Astrocyte of the cerebellum (primary cell): ENCODE measurements at regions not wholly inside any gene's neighbourhood (a gene's known extent, or its start where the extent isn't known, plus 50 kb on each side); places are given as distances from the start of the nearest gene placed in this dataset.

Experiments used
- DNase-seq: peaks from one replicate; pipeline ENCODE4 v3.0.0-alpha.2; 2011; ENCODE audit warnings: low read depth
- H3K4me3 ChIP-seq: 2 replicates; pipeline ENCODE4 v1.5.1; 2011; ENCODE audit warnings: mild to moderate bottlenecking, low read depth, low read length, moderate library complexity
- in situ Hi-C: cut with HindIII; loops from 2 replicates; pipeline ENCODE4 v1.10.0; 2017; ENCODE audit warnings: low sequenced_read_pairs
- TF ChIP-seq, protein P1 (sequence below): IDR thresholded peaks from 2 replicates; pipeline ENCODE4 v1.5.1; 2012; ENCODE audit warnings: low read length, low read depth, moderate library complexity, mild to moderate bottlenecking; ENCODE audit errors: missing control alignments

DNA sequence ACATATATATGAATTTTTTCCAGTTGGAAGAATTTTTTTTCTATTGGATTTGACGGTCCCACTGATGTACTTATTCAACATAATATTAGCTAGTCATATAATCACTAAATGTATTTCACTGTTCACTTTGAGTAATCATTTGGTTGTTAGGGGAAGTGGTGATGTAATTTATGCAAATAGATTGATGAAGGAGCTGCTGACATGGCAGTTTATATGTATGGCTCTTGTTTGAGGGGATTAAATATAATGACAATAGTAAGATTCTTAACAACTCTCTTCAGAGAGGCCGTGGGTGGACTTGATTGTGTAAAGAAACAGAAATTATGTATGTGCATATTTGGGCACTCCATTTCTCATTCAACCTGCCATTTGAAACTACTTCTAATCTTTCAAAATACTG lies 653.6 kb upstream of the ADGRL4 start:
- no peak overlapping the region for H3K4me3 ChIP-seq
- in situ Hi-C loops: no loop called here
- TF ChIP-seq, protein P1, sequence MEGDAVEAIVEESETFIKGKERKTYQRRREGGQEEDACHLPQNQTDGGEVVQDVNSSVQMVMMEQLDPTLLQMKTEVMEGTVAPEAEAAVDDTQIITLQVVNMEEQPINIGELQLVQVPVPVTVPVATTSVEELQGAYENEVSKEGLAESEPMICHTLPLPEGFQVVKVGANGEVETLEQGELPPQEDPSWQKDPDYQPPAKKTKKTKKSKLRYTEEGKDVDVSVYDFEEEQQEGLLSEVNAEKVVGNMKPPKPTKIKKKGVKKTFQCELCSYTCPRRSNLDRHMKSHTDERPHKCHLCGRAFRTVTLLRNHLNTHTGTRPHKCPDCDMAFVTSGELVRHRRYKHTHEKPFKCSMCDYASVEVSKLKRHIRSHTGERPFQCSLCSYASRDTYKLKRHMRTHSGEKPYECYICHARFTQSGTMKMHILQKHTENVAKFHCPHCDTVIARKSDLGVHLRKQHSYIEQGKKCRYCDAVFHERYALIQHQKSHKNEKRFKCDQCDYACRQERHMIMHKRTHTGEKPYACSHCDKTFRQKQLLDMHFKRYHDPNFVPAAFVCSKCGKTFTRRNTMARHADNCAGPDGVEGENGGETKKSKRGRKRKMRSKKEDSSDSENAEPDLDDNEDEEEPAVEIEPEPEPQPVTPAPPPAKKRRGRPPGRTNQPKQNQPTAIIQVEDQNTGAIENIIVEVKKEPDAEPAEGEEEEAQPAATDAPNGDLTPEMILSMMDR: no peak
- DNase-seq: no peak

DNA sequence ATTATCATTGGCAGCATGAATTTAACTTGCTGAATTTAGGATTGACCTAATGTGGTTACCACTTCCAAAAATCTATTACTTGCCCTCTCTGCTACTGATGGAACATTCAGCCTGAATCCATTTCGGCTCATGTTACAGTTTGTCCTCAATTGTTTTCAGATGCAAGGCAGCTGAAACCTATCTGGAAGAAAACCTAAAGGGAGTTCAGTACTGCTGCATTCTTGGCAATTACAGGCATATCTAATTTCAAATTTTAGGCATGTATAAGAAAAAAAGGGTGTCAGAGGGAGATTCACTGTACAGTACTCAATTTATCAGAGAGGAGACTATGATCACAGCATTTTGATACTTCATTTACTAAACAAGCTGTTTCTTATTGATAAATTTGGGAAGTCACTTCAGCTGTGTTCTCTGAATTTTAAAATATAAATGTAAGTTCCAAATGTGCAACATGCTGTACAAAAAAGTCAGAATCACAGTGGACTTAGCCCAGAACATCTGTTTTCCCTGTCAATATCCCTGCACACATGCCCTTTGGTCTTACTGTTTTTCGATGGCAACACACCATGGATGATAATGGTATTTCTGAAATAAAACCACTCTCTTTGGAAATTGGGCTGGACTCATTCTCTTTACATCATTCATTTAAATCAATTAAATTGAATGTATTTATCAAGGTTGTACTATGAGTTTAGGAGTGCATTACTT lies 651.6 kb upstream of the ADGRL4 start:
- H3K4me3 ChIP-seq: no peak overlapping the region
- TF ChIP-seq, protein P1: no peak
- in situ Hi-C loops: no loop called here
- peak; percentile 24 for DNase-seq

DNA sequence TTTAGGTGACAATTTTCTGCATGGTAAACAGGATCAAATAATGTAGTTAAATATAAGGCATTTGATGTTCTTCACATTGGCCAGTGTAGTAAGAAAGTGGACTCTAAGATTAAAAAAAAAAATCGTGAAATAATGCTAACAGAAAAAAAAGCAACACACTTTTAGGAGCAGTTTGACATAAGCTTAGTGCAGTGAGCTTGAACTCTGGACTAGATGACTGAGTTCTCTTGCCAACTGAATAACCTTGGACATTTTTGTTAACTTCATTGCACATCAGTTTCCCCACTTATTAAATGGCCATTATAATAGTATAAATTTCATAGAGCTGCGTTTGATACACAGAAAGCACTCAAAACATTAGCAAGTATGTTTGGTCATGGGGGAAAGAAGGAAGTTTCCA lies 649.3 kb upstream of the ADGRL4 start:
- H3K4me3 ChIP-seq: no peak overlapping the region
- DNase-seq: no peak
- in situ Hi-C loops: no loop called here
- TF ChIP-seq, protein P1: no peak

DNA sequence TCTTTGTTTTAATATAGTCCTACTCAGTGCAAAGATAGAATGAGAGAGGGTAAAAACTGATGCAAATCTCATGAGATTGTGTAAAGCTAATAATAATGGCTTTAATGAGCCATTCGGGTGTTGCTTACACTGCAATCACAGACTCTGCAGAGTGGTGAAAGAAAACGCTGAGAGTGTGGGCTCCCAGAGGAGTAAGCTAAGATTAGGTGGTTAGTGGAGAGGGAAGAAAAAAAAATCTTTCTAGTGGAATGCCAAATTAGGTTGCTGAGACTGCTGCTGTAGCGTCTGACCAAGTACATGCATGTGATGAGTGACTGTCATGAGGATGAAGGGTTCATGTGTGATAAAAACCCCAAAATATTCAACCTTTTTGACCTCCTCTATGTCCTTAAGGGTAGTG lies 645.9 kb upstream of the ADGRL4 start:
- H3K4me3 ChIP-seq: no peak overlapping the region
- in situ Hi-C loops: no loop called here
- TF ChIP-seq, protein P1: no peak
- DNase-seq: no peak

DNA sequence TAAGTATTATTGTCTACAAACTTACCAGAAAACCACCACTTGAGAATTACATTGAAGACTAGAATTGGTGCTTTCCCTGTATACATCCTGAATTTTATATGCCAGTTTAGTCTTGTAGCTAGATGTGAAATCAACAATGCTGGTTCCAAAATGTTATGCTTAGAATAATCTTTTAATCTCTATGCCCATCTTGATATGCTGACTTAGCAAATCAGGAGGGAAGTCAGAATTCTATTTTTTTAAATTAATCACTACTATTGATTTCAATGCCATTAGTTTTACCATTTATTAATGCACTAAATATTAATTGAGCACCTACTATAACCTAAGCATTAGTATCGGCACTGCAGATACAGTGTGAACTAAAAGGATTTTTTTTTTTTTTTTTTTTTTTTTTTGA lies 641.6 kb upstream of the ADGRL4 start:
- TF ChIP-seq, protein P1: no peak
- DNase-seq: no peak
- in situ Hi-C loops: no loop called here
- H3K4me3 ChIP-seq: no peak overlapping the region

DNA sequence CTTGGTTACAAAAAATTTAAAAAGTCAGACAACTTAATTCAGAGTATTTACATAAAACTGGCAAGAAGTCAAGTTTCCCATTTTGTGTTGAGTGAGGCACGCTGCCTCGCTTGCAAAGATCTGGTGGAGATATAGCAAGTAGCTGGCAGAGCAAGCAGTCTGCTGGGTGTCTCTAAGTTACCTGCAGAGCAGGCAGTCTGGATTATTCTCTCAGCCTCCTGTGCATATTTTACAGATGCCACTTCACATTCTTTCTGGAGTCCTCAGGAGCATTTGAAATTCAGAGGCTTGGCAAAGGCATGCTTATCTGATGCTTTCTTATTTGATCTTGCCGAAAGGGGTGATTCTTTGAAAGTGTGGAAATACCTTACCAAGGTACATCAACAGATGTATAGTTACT lies 640.4 kb upstream of the ADGRL4 start:
- H3K4me3 ChIP-seq: no peak overlapping the region
- no peak for DNase-seq
- in situ Hi-C loops: no loop called here
- TF ChIP-seq, protein P1: no peak
